NCI-H2107 (cell line): ENCODE measurements at regions not wholly inside any gene's neighbourhood (a gene's known extent, or its start where the extent isn't known, plus 50 kb on each side); places are given as distances from the start of the nearest gene placed in this dataset.
"Not testable (repeated sequence)": the region's sequence is repeated elsewhere in the genome, so short reads cannot be mapped to it uniquely, and the experiment has no call there.

ENCODE experiments used
- DNase-seq: peaks from one replicate; lab custom pipeline; 2025; lab: John Stamatoyannopoulos, UW

DNA sequence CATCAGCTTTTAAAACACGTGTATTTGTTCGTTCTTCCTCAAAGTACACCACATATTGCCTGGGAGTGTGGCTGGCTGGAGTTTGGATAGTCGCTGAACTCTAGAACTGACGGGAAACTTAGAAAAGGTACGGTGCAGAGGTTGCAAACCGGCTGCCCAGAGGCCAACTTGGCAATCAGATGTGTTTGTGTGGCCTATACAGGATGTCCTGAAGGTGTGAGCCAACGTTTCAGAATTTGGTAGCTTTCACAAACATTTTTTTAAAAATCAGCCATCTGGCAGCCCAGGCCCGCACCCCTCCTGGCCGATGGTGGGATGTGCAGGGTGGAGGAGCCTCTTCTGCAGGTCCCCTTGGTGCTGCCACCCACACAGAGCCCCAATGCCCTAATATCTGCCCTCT is 73.6 kb upstream of the SLC25A33 start:
- DNase-seq, result no peak

DNA sequence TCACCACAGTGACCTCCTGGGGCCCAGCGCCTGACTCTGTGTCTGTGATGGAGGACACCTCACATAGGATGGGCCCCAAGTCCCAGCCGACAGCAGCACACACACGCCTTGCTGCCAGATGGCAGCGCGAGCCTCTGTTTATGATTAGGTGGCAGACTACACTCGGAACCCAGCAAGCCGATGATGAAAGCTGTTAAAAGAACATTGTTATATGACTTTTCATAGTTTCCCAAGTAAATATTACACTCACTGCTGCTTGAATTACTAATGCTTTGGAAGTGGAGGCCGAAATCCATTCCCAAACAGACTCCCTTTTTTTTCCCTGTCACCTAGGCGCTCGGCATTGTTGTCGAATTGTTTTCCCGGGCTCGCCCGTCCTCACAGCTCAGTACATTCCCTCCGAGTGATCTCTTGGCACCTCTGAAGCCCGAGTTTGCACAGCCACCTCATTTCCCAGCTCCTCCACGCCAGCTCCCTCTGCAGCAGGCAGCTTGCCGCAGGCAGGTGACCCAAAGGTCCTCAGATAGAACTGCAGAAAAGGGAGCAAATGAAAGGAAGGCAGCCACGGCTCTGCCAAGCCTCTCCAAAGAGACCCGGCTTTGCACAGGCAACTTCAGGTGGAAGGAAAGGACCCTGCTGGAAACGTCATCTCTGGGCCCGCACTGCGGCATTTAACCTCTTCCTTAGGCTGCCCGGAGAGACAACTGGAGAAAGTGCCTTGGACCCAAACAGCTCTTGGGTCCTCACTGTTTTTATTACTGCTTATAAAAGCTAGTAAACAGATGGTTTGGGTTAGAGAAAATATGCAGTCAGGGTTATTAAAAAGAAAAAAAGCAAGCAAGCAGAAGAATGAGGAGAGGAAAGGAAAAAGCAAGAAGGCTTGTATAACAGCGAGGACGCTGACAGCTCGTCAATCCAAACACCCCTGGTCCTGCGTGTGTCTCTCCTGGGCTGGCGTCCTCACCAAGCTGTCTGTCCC is 72.2 kb upstream of the SLC25A33 start:
- no peak for DNase-seq

DNA sequence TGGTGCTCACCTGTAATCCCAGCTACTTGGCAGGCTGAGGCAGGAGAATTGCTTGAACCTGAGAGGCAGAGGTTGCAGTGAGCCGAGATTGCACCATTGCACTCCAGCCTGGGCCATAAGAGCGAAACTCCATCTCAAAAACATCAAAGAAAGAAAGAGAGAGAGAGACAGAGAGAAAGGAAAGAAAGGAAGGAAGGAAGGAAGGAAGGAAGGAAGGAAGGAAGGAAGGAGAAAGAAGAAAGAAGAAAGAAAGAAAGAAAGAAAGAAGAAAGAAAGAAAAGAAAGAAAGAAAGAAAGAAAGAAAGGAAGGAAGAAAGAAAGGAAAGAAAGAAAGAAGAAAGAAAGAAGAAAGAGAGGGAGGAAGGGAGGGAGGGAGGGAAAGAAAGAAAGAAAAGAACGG is 69.4 kb upstream of the SLC25A33 start:
- DNase-seq, result not testable (repeated sequence)

DNA sequence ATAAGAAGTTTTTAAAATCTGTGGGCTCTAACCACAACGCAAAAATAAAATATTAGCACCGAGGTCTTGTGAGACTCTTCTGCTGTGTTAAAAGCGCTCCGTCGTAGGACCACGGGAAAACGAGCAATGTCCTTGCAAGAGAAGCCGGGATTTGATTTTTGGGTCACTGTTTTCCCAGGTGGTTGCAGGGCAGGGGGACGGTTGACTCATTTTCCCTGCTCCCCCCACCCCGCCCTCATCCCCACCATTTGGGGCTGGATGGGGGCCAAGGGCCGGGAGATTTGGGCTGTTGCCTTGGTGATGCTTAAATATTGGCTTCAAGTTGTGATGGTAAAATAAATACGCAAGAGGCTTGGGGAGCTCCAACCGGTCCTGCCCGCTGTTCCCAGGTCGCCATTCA is 67.6 kb upstream of the SLC25A33 start:
- DNase-seq, result no peak

DNA sequence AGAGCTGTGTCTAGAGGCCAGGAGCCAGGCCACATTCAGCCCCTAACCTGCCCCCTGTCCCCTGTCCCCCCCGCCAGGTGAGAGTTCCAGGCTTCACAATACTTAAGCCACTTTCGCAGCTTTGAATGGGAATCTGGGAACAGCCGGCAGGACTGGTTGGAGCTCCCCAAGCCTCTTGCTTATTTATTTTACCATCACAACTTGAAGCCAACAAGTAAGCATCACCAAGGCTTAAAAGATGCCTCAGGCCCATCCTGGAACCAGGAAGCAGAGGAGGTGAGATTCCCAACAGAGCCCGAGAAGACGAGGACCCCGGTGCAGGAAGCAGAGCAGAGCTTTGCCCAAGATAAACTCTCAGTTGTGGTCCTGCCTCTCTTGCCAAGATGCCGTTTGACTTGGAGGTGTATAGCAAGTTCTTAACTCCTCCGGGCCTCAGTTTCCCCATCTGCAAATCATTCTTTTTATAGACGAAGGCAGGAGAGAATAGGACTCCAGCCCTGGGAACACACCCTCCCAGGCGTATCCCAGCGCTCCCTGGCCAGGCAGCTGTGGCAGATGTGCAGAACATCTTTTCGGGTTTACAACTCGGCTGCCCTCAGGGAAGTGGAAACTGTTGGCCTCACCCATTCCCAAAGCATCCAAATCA is 66.8 kb upstream of the SLC25A33 start:
- no peak for DNase-seq

DNA sequence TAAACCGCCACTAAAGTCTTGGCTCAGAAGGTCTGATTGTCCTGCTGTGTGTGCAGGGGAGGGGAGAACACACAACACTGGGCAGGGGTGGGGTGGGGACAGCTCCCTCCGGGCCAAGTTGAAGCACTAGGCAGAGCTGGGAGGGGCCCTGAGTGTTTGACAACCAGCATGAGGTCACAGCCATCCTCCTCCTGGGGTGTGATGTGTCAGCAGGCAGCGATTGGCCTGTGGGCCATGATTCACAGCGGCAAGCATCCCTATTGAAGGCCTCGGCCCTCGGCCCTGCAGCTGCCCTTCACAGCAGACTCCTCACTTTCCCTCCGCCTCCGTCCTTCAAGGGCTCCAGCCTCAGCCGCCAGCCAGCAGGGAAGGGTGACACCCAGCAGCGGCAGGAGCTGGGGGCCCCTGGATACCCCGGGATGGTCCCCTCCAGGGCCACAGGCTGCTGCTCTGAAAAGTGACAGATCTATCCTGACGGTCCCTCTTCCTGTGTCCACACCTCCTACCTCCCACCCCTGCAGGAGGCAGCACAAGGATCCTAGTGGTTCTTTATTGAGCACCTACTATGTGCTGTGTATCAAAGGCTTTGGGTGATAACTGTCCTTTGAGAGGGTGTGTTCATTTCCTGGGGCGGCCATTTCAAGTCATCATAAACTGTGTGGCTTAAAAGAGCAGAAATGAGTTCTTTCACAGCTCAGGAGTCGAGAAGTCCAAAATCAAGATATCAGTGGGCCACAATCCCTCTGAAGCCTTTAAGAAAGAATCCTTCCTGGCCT is 66.0 kb upstream of the SLC25A33 start:
- DNase-seq, result no peak

DNA sequence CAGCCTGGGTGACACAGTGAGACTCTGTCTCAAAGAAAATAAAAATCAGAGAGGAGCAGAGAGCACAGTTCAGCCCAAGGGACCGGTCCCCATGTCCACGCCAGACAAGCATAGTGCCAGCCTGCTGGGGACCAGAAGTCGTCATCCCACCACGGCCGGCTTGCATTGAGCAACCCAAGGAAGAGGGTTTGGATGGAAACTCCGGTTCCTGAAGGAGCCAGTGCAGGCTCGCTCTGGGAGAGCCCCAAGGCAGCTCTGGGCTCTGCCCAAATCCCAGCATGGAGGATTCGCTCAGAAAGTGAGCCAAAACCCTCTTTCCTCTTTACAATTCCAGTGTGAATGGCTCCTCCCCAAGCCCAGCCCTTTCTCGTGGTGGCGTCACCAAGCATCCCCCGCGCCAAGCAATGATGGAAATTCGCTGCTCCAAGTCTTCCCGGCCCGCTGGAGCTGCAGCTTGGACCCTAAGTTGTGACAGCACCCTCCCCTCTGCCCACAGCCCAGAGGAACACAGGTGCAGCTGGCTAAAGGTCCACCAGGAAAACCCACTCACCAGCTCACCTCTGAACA is 64.1 kb upstream of the SLC25A33 start:
- DNase-seq, result no peak

DNA sequence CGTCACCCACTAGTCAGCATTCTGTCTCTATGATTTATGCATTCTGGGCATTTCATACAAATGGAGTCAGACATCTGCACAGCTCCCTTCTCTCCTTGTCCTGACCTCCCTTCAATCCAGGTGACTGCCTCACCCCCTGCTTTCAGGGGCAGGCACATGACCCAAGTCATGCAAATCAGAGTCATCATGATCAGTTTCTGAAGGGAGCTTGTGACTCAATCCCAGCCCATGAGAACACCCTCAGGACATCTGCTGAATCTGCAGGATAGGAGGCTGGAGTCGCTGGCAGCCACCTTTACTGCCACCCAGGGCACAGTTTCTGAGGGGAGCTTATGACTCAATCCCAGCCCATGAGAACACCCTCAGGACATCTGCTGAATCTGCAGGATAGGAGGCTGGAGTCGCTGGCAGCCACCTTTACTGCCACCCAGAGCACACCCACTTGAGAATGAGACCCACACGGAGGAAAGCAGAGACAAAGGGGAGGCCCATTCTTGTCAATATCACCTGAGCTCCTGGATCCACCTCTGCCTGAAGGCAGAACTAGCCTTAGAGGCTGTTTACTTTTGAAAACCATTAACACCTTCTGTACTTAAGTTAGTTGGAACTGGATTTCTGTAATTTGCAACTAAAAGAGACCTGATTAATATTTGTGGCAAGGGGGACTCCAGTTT is 62.3 kb upstream of the SLC25A33 start:
- no peak for DNase-seq

DNA sequence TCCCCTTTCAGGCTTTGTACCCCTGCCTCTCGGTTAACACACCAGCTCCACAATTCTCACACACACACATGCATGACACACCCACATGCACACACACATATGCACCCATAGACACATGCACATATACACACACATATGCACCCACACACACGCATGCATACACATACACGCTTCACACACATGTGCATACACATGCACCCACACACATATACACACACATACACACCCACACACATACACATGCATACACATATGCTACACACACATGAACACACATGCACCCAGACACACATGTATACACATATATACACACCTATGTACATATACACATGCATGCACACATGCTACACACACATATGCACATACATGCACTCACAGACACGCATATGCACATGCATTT is 61.7 kb upstream of the SLC25A33 start:
- no peak for DNase-seq

DNA sequence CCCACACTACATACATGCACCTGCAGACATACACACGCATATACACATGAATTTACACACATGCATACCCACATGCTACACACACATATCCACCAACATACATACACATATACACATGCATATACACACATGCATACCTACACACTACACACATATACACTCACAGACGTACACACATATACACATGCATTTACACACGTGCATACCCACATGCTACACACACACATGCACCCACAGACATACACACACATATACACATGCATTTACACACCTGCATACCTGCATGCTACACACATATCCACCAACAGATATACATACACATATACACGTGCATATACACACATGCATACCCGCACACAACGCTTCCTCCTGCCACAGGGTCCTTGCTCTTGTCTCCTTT is 61.2 kb upstream of the SLC25A33 start:
- DNase-seq, result no peak

DNA sequence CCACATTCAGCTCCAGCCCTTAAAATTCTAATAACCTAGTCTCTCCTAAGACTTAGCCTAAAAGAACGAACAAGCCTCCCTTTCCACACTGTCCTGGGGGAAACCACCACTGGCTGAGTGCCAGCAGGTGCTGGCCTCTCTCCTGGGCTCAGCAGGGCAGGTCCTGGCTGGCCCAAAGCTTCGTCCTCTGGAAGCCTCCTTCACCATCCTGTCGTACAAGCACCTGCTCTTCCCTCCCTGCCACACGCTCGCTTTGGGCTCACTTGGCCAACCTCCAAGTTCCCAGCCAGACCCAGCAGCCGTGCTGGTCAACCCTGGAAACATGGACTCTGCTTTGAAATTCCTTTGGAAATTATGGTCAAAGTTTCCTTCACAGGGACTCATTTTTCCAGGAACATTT is 58.2 kb upstream of the SLC25A33 start:
- no peak for DNase-seq

DNA sequence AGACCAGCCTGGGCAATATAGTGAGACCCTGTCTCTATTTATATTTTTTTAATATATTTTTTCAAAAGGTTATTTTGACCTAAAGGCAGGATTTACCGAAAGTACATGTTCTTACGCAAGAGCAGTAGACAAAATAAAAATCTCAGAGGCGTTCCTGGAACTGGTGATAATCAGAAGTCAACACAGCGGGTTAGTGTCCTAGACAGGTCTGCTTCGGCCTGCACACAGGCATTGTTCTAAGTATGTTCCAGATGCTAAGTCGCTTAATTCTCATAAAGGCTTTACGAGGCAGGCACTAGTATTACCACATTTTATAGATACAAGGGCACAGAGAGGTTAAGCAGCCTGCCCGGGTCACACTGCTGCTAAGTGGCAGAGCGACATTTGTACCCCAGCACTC is 56.9 kb upstream of the SLC25A33 start:
- DNase-seq, result no peak

DNA sequence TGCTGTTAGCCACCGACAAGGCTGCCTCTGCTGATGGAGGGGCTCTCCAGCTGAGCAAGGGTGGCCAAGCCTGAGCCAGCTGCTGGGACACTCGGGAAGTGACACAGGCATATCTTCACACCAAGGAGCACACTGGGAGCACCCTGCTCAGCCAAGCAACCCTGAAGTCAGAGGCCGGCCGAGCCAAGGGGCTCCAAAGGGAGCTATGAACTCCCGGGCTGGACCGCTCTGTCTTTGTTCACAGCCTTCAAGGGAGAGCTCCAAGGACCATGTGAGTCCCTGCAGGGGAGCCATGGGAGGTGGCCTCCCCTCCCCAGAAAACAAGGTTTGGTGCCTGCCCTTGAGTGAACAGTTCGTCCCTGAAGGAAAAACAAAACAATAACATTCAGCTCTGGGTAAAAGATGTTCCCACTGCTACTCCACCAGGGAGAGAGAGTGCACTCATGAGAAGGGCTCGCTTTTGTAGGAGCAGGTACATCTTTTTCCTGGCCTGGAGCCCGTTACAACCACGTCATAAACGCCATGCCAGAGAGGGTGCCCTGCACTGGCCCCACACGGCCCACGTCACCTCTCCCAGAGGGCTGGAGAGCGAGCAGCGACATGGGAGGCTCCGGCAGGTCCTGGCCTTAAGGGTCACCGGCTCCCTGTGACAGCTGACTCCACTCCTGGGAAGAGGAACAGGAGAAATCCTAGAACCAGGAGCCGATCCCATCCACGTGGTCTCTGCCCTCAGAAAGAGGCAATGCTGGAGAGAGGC is 56.3 kb upstream of the SLC25A33 start:
- DNase-seq, result no peak

DNA sequence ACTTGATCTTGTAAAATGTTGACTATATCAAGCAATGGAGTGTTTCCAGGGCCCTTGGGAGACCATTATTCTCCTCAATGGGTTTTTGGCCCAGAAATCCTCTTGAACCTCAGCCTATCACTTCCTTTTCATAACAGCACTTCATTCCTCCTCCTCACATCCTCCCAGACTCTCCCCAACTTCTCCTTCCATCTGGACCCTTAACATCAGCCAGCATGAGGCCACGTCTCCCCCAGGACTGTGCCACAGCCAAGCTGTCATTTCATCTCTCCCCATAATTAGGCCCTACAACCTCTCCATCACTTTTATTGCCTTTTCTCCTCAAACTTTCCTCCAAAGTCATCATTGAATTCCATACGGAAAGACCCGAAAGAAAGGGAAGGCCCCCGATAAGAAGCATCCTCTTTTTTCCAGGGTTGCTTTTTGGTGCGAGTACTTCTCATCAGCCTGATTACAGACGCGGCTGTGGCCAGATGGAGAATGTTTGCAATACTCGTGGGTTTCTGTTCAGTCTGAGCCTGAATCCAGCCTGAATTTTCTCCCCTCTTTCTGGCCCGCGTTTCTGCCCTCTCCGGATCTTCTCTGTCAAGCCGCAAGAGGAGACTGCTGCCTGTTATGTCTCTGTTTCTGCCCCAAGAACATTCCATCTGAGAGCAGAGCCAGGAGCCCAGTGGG is 52.7 kb upstream of the SLC25A33 start:
- no peak for DNase-seq
